GM18909 (cell line): ENCODE measurements at regions not wholly inside any gene's neighbourhood (a gene's known extent, or its start where the extent isn't known, plus 50 kb on each side); places are given as distances from the start of the nearest gene placed in this dataset.
A peak's percentile ranks its signal among the peaks of the same experiment; 100 is the strongest.
"Not testable (repeated sequence)": the region's sequence is repeated elsewhere in the genome, so short reads cannot be mapped to it uniquely, and the experiment has no call there.

ENCODE experiments used
- ATAC-seq: cut with Tn5 transposase; IDR thresholded peaks from one replicate; pipeline ENCODE4 v1.9.1; 2021; ENCODE audit warnings: mild to moderate bottlenecking; ENCODE audit not compliant: unreplicated experiment, poor library complexity

- ATAC-seq: no peak
These were observed 135.5 kb upstream of the PZP start for GRCh38 chr12:9343731-9344130.

- ATAC-seq: no peak
These were observed 134.6 kb upstream of the PZP start for GRCh38 chr12:9342614-9343353.

GRCh38 chr12:9341260-9341585 lies 133.0 kb upstream of the PZP start:
- no peak for ATAC-seq

GRCh38 chr12:9340422-9341259 lies 132.4 kb upstream of the PZP start:
- no peak for ATAC-seq

GRCh38 chr12:9337656-9338055 lies 129.5 kb upstream of the PZP start:
- no peak for ATAC-seq

- not testable (repeated sequence) for ATAC-seq
These were observed 128.3 kb upstream of the PZP start for GRCh38 chr12:9336375-9337011.

GRCh38 chr12:9335867-9336266 lies 127.7 kb upstream of the PZP start:
- no peak for ATAC-seq

GRCh38 chr12:9334964-9335363 lies 126.8 kb upstream of the PZP start:
- ATAC-seq: no peak

GRCh38 chr12:9334041-9334692 lies 126.0 kb upstream of the PZP start:
- ATAC-seq: no peak

- no peak for ATAC-seq
These were observed 125.0 kb upstream of the PZP start for GRCh38 chr12:9333161-9333560.

- ATAC-seq: no peak
These were observed 124.4 kb upstream of the PZP start for GRCh38 chr12:9332564-9332963.

GRCh38 chr12:9331218-9331626 lies 123.0 kb upstream of the PZP start:
- peak; percentile 55 for ATAC-seq

GRCh38 chr12:9329019-9329418 lies 120.8 kb upstream of the PZP start:
- ATAC-seq: no peak

GRCh38 chr12:9328065-9328464 lies 119.9 kb upstream of the PZP start:
- no peak for ATAC-seq

- no peak for ATAC-seq
These were observed 119.1 kb upstream of the PZP start for GRCh38 chr12:9327320-9327719.

GRCh38 chr12:9326849-9327248 lies 118.7 kb upstream of the PZP start:
- ATAC-seq: not testable (repeated sequence)

- no peak for ATAC-seq
These were observed 117.9 kb upstream of the PZP start for GRCh38 chr12:9326085-9326484.

GRCh38 chr12:9325471-9325870 lies 117.3 kb upstream of the PZP start:
- ATAC-seq: no peak

GRCh38 chr12:9324782-9325181 lies 116.6 kb upstream of the PZP start:
- no peak for ATAC-seq

- no peak for ATAC-seq
These were observed 115.0 kb upstream of the PZP start for GRCh38 chr12:9323144-9323681.

GRCh38 chr12:9319842-9320173 lies 111.6 kb upstream of the PZP start:
- ATAC-seq: no peak
